ENCODE measurements at regions not wholly inside any gene's neighbourhood (a gene's known extent, or its start where the extent isn't known, plus 50 kb on each side); places are given as distances from the start of the nearest gene placed in this dataset.

DNA sequence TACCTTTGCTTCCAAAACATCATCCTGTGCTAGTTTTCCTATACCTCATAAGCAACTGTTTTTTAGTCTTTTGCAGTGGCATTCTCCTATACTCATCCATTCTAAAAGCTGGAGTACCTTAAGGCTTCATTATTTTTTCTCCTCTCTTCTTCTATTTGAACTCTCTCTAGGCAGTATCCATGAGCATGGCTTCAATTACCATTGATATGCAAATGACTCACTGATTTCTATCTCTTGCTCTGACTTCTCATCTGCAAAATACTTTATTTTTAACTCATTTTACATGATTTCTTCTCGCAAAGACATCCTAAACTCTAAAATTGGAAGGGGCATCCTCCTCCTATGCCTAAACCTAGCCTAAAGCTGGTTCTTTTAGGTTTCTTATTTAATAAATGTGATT lies 365.1 kb upstream of the NUDT12 start:
- TF ChIP-seq, protein P1, sequence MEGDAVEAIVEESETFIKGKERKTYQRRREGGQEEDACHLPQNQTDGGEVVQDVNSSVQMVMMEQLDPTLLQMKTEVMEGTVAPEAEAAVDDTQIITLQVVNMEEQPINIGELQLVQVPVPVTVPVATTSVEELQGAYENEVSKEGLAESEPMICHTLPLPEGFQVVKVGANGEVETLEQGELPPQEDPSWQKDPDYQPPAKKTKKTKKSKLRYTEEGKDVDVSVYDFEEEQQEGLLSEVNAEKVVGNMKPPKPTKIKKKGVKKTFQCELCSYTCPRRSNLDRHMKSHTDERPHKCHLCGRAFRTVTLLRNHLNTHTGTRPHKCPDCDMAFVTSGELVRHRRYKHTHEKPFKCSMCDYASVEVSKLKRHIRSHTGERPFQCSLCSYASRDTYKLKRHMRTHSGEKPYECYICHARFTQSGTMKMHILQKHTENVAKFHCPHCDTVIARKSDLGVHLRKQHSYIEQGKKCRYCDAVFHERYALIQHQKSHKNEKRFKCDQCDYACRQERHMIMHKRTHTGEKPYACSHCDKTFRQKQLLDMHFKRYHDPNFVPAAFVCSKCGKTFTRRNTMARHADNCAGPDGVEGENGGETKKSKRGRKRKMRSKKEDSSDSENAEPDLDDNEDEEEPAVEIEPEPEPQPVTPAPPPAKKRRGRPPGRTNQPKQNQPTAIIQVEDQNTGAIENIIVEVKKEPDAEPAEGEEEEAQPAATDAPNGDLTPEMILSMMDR (IDR thresholded peaks at IDR 0.05) = no peak
- TF ChIP-seq EZH2 (IDR thresholded peaks at IDR 0.05; ENCODE audit: borderline replicate concordance, insufficient read depth, low read depth, low read length, poor library complexity, severe bottlenecking) = no peak
- H3K9me3 Mint-ChIP-seq (ENCODE audit: insufficient read depth) = peaks cover 3% of the 10 kb centered on the region
- no peak overlapping the region for H3K4me3 Mint-ChIP-seq
- DNase-seq = no peak
- Histone ChIP-seq H3K4me3 (ENCODE audit: control extremely low read depth in 1 of 5, extremely low read depth in 1 of 5, insufficient read depth in 1 of 5, low read depth in 2 of 5, low read length in 4 of 5) (no peak overlapping the region), H3K9ac (ENCODE audit: low read length) (no peak overlapping the region), H3K9me3 (ENCODE audit: control extremely low read depth in 1 of 3, control insufficient read depth in 2 of 3, insufficient read depth in 1 of 3, low read length in 2 of 3) (no peaks in the 10 kb centered on the region), H3K79me2 (ENCODE audit: control insufficient read depth, insufficient read depth, low read length) (no peaks in the 10 kb centered on the region), H3K4me2 (replicated peaks; ENCODE audit: low read depth, low read length, poor library complexity, severe bottlenecking) (no peak overlapping the region), H2AFZ (ENCODE audit: insufficient read depth, low read depth, low read length, poor library complexity, severe bottlenecking) (no peak overlapping the region), H3K27me3 (replicated peaks in 1 of 4; ENCODE audit: control extremely low read depth in 1 of 4, control insufficient read depth in 3 of 4, insufficient read depth in 4 of 4, low read length in 3 of 4) (no peaks in the 10 kb centered on the region), H4K20me1 (ENCODE audit: control insufficient read depth, insufficient read depth, low read length, poor library complexity, severe bottlenecking) (no peaks in the 10 kb centered on the region), H3K36me3 (replicated peaks in 1 of 2; ENCODE audit: control extremely low read depth in 1 of 2, control insufficient read depth in 1 of 2, extremely low read depth in 1 of 2, insufficient read depth in 2 of 2, low read length in 1 of 2) (no peaks in the 10 kb centered on the region), H3K4me1 (ENCODE audit: control insufficient read depth in 2 of 2, insufficient read depth in 2 of 2, low read length in 2 of 2) (no peaks in the 10 kb centered on the region), H3K27ac (ENCODE audit: low read length in 2 of 2) (no peak overlapping the region)
- POLR2A ChIA-PET = no interaction called here
- WGBS (ENCODE audit: insufficient coverage) = no CpG with 5 or more reads among the region's 1 CpG
- no peaks in the 10 kb centered on the region for H3K4me1 Mint-ChIP-seq
- H3K27ac Mint-ChIP-seq = no peak overlapping the region
- no peak for ATAC-seq (ENCODE audit: low read depth)
- CTCF ChIA-PET = no interaction called here
- H3K27me3 Mint-ChIP-seq = no peaks in the 10 kb centered on the region
- intact Hi-C loops (cut with micrococcal nuclease) = no loop called here

DNA sequence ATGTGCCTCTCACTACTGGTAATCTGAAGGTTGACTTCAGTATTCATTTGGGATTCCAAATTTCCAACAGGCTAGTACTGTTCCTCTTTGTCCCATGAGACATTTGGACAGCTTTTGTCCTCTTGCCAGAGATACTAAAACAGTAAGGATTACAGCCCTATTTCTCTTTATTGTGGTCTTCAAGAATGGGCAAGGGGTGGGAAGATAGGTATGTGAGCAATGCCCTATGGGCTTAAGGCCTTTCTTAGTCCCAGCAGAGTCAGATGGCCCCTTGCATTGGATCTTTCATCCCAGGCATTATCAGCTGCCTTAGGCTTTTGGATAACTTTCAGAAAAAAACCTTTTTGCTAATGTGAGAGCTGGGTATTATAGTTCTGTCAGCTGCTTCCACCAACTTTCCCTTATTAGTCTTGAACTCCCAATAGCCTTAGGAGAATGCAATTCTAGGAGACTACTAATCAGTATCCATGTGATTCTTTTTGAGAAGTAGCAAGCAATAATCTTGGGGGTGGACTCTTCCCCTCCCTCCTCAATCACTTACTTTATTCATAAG lies 361.1 kb upstream of the NUDT12 start:
- H3K9me3 Mint-ChIP-seq (ENCODE audit: insufficient read depth) = peaks cover 3% of the 10 kb centered on the region
- Histone ChIP-seq H3K27me3 (replicated peaks in 1 of 4; ENCODE audit: control extremely low read depth in 1 of 4, control insufficient read depth in 3 of 4, insufficient read depth in 4 of 4, low read length in 3 of 4) (no peaks in the 10 kb centered on the region), H4K20me1 (ENCODE audit: control insufficient read depth, insufficient read depth, low read length, poor library complexity, severe bottlenecking) (no peaks in the 10 kb centered on the region), H3K9ac (ENCODE audit: low read length) (no peak overlapping the region), H3K9me3 (ENCODE audit: control extremely low read depth in 1 of 3, control insufficient read depth in 2 of 3, insufficient read depth in 1 of 3, low read length in 2 of 3) (no peaks in the 10 kb centered on the region), H3K27ac (ENCODE audit: low read length in 2 of 2) (no peak overlapping the region), H3K79me2 (ENCODE audit: control insufficient read depth, insufficient read depth, low read length) (no peaks in the 10 kb centered on the region), H3K36me3 (replicated peaks in 1 of 2; ENCODE audit: control extremely low read depth in 1 of 2, control insufficient read depth in 1 of 2, extremely low read depth in 1 of 2, insufficient read depth in 2 of 2, low read length in 1 of 2) (no peaks in the 10 kb centered on the region), H3K4me1 (ENCODE audit: control insufficient read depth in 2 of 2, insufficient read depth in 2 of 2, low read length in 2 of 2) (no peaks in the 10 kb centered on the region), H2AFZ (ENCODE audit: insufficient read depth, low read depth, low read length, poor library complexity, severe bottlenecking) (no peak overlapping the region), H3K4me2 (replicated peaks; ENCODE audit: low read depth, low read length, poor library complexity, severe bottlenecking) (no peak overlapping the region), H3K4me3 (ENCODE audit: control extremely low read depth in 1 of 5, extremely low read depth in 1 of 5, insufficient read depth in 1 of 5, low read depth in 2 of 5, low read length in 4 of 5) (no peak overlapping the region)
- no peak for ATAC-seq (ENCODE audit: low read depth)
- TF ChIP-seq EZH2 (IDR thresholded peaks at IDR 0.05; ENCODE audit: borderline replicate concordance, insufficient read depth, low read depth, low read length, poor library complexity, severe bottlenecking) = no peak
- TF ChIP-seq, protein P1 (IDR thresholded peaks at IDR 0.05) = no peak
- H3K27me3 Mint-ChIP-seq = no peaks in the 10 kb centered on the region
- H3K27ac Mint-ChIP-seq = no peak overlapping the region
- DNase-seq = no peak
- intact Hi-C loops (cut with micrococcal nuclease) = no loop called here
- no peaks in the 10 kb centered on the region for H3K4me1 Mint-ChIP-seq
- CTCF ChIA-PET = no interaction called here
- POLR2A ChIA-PET = no interaction called here
- H3K4me3 Mint-ChIP-seq = no peak overlapping the region
